ENCODE measurements at regions not wholly inside any gene's neighbourhood (a gene's known extent, or its start where the extent isn't known, plus 50 kb on each side); places are given as distances from the start of the nearest gene placed in this dataset.
A peak's percentile ranks its signal among the peaks of the same experiment; 100 is the strongest.
"Not testable (repeated sequence)": the region's sequence is repeated elsewhere in the genome, so short reads cannot be mapped to it uniquely, and the experiment has no call there.

DNA sequence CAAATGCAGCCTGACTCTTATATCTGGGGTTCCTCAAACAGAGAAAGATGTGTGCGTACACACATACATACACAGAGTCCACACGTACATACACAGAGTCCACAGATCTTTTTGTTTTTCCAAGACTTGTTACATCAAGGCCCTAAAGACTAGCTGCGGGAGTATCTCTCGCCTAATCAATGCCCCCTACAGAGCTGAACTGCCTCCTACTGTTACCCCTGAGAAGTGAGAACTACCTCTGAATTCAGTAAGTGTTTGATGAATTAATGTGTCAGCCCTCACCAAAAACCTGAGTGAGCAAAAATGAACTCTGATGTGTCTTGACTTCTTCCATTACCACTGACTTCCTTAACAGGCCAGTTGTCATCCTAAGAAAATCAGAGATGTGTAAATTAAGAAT lies 351.2 kb downstream of the HHIPL2 start:
- no peak for TF ChIP-seq POLR2A (IDR thresholded peaks at IDR 0.05; ENCODE audit: low read length)
- DNase-seq = no peak

DNA sequence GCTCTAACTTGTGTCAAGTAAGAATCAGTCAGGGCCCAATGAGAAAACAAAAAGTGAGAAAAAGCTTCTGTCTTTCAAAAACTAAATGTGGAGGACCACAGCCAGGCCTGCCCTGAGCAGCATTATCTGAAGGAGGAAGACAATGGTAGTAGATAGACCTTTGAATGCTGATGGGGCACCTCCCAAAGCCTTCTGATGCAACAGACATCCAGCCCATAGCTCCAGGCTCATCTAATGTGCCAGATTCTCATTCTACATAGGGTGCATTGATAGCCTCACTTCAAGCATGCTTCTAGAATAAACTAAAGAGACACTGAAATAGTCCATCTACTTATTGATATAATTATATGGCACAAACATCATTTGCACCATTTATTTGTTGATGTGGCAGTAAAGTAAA lies 351.6 kb downstream of the HHIPL2 start:
- TF ChIP-seq POLR2A (IDR thresholded peaks at IDR 0.05; ENCODE audit: low read length) (no peak), GATA1 (IDR thresholded peaks at IDR 0.05; ENCODE audit: low read depth, low read length) (no peak)
- no peak for DNase-seq

DNA sequence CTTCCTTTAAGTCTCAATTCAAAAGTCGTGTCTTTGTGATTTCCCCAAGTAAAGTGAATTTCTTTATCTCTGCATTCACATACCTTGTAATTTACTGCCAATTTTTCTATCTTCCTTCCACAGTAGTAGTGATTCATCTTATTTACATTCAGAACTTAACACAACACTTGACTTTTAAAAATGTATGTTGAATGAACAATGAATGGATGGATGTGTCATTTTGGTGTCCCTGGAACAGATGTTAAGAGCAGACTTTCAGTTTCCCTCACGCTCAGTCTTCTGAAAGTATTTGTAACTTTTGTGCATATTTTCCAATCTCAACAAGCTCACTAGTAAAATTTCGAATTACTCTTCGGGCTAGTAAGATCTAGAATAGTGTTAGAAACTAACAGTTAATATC lies 352.0 kb downstream of the HHIPL2 start:
- TF ChIP-seq POLR2A (IDR thresholded peaks at IDR 0.05; ENCODE audit: low read length) (no peak), GATA1 (IDR thresholded peaks at IDR 0.05; ENCODE audit: low read depth, low read length) (no peak)
- DNase-seq = no peak

DNA sequence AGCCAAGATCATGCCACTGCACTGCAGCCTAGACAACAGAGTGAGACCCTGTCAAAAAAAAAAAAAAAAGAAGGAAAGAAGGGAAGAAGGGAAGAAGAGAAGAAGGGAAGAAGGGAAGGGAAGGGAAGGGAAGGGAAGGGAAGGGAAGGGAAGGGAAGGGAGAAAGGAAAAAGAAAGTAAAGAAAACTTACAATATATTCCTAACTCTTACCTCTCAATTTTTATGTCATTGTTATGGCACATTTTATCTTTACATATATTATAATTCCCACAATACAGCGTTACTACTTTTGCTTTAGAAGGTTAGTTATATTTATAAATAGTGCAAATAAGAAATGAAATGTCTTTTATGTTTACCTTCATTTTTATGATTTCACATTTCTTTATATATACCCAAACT lies 358.7 kb downstream of the HHIPL2 start:
- no peak for DNase-seq
- TF ChIP-seq GATA1 (IDR thresholded peaks at IDR 0.05; ENCODE audit: low read depth, low read length) = no peak

DNA sequence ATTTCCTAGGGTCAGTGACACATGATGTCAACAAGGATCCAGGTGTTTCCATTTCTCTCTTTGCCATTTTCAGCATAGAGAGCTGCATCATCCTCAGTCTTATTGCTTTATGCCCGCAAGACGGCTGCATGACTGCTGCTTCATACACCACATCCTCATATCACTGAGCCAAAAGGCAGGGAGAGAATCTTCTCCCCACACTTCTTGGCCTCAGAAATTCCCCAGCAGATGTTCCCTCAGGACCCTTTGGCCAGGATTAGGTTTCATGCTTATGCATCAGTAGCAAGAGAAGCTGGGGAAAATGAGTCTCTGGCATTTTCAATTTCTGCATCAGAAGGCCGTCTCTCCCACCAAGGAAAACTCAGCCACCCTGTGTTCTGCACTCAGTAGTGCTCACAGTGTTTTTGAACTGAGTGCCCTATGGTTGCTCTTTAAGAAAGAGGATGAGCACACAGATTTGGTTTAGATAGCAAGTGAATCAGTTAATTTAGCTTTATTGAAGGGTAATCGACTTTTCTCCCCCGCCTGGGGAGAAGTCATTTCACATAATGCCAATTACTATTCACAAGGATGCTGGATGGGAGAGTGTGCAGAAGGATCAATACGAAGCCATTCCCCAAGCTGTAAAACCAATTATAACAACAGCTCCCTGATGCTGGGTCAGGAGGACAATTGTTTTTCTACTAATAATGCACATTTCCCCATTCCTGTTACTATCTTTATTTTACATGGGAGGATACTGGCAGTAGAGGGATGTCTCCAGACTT lies 360.2 kb downstream of the HHIPL2 start:
- TF ChIP-seq GATA1 (IDR thresholded peaks at IDR 0.05; ENCODE audit: low read depth, low read length) (no peak), POLR2A (IDR thresholded peaks at IDR 0.05; ENCODE audit: low read length) (no peak)

DNA sequence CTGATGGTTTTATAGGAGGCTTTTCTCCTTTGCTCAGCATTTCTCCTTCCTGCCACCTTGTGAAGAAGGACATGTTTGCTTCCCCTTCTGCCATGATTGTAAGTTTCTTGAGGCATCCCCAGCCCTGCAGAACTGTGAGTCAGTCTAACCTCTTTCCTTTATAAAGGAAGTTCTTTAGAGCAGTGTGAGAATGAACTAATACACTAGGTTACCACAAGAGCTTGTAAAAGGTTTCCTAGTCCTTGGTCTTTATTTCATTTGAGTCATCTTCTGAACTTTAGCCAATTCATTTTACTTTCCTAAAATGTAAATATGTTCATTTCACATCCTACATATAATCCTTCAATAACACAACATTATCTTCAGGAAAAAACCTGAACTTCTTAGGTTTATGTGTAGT lies 365.3 kb downstream of the HHIPL2 start:
- TF ChIP-seq POLR2A (IDR thresholded peaks at IDR 0.05; ENCODE audit: low read length) (no peak), GATA1 (IDR thresholded peaks at IDR 0.05; ENCODE audit: low read depth, low read length) (no peak)
- DNase-seq = no peak

More for the DNA sequence above, 360.2 kb downstream of the HHIPL2 start:
- no peak for DNase-seq

DNA sequence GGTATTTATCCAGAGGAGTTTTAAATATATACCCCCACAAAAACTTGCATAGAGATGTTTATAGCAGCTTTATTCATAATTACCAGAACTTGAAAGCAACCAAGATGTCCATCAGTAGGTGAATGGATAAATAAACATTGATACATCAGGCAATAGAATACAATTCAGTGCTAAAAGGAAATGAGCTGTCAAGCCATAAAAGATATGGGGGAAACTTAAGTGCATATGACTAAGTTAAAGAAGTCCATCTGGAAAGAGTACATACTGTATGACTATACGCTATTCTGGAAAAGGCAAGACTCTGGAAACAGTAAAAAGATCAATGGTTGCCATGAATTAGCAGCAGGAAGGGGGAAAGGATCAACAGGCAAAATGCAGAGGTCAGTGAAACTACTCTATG lies 366.7 kb downstream of the HHIPL2 start:
- DNase-seq = no peak
- TF ChIP-seq POLR2A (IDR thresholded peaks at IDR 0.05; ENCODE audit: low read length) (no peak), GATA1 (IDR thresholded peaks at IDR 0.05; ENCODE audit: low read depth, low read length) (no peak)

DNA sequence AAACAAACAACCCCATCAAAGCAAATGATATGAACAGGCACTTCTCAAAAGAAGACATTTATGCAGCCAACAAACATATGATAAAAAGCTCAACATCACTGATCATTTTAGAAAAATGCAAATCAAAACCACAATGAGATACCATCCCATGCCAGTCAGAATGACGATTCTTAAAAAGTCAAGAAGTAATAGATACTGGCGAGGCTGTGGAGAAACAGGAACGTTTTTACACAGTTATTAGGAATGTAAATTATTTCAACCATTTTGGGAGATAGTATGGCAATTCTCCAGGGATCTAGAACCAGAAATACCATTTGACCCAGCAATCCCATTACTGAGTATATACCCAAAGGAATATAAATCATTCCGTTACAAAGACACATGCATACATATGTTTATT lies 370.4 kb downstream of the HHIPL2 start:
- DNase-seq = not testable (repeated sequence)

DNA sequence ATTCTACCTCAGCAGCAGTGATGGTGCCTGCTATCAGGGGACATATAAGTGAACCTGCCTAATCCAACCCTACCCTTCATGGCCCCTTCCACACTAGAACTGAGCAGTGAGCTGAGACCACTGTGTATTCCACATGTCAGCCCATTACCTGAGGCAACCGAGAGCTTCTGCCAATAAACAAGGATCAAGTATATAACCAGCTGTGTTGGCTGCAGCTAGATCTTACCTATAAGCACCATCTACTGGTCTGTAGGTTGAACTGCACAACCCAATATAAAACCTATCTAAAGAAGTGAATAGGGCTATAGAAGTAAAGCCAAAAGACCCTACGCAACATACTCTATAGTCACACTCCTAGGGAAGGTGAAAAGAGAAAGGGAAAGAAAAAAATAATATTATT lies 376.9 kb downstream of the HHIPL2 start:
- TF ChIP-seq POLR2A (IDR thresholded peaks at IDR 0.05; ENCODE audit: low read length) (no peak), GATA1 (IDR thresholded peaks at IDR 0.05; ENCODE audit: low read depth, low read length) (no peak)
- DNase-seq = peak; percentile 25 to 27

DNA sequence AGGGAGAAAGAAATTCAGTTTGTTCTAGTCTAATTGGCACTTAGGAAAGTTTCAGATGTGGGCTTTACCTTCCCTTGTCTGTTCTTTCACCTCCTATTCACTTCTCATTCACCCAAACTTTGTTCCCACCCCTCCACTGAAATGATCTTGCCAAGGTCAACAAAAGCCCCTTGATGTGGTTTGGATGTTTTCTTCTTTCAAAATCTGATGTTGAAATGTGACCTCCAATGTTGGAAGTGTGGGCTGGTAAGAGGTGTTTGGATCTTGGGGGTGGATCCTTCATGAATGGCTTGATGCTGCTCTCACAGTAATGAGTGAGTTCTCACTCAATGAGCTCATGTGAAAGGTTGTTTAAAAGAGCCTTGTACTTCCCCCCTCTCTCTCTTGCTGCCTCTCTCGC lies 379.3 kb downstream of the HHIPL2 start:
- no peak for DNase-seq
- no peak for TF ChIP-seq POLR2A (IDR thresholded peaks at IDR 0.05; ENCODE audit: low read length)
- no peak for TF ChIP-seq GATA1 (IDR thresholded peaks at IDR 0.05; ENCODE audit: low read depth, low read length)

DNA sequence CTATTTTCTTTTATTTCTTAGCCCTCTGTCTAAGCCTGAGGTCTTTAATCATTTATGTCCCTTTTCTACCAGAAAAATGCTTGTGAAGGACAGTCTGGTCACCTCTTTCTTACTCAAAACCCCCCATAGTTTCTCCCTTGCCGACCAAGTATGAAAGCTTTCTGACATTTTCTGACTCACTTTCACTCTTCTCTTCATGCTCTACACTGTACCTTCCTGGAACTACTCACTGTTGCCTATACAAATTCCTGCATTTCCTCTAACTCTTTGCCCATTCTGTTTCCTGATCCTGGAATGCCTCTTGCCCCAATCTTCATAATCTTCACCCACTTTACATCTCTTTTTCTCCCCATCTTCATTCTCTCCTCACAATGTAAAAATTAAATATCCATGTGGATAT lies 380.0 kb downstream of the HHIPL2 start:
- no peak for TF ChIP-seq POLR2A (IDR thresholded peaks at IDR 0.05; ENCODE audit: low read length)
- no peak for TF ChIP-seq GATA1 (IDR thresholded peaks at IDR 0.05; ENCODE audit: low read depth, low read length)
- no peak for DNase-seq

DNA sequence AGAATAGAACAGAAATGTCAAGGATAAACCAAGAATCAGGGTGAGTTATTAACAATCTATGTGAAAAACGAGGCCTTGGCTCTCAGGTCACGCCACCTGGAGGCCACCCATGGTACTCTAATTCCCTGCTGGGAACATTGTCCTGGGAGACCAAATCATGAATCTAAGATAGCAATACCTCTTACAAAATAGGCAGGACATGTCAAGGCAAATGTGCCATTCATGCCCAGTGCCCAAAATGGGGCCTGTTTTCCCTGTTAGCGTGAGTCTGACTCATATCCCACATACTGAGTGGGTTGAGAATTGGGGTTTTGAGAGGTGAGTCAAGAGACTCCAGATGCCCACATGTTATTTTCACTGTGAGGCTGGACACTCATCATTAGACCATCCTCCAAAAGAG lies 380.8 kb downstream of the HHIPL2 start:
- no peak for TF ChIP-seq POLR2A (IDR thresholded peaks at IDR 0.05; ENCODE audit: low read length)
- TF ChIP-seq GATA1 (IDR thresholded peaks at IDR 0.05; ENCODE audit: low read depth, low read length) = no peak
- DNase-seq = peak; percentile 16 to 48

DNA sequence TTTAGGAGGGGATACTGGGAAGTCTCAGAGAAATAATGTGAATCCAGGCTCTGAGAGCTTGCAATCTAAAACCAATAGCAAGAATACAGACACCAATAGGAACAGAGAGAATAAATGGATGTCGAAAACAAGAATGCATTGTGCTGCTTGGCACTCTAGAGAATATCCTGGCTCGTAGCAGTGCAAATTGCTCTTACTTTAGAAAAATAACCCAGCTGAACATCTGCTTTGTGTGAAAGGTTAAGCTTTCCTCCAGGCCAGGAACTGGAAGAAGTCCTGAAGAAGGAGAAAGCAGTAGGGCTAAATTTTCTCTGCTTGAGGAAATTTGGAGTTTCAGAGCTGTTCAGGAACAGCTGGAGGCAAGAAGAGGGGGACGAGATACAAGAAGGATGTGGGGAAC lies 382.3 kb downstream of the HHIPL2 start:
- no peak for DNase-seq
- TF ChIP-seq GATA1 (IDR thresholded peaks at IDR 0.05; ENCODE audit: low read depth, low read length) = no peak
- no peak for TF ChIP-seq POLR2A (IDR thresholded peaks at IDR 0.05; ENCODE audit: low read length)

DNA sequence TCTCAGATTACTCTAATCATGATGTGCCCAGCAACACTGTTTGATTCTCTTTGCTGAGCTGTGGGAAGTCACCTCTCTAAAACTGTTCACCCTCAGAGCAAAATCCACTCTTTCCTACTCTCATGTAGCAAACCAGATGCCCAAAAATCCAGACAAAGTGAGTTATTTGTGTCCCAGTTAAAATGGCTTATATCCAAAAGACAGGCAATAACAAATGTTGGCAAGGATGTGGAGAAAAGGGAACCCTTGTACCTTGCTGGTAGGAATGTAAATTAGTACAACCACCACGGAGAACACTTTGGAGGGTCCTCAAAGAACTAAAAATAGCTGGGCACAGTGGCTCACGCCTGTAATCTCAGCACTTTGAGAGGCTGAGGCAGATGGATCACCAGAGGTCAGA lies 384.0 kb downstream of the HHIPL2 start:
- TF ChIP-seq POLR2A (IDR thresholded peaks at IDR 0.05; ENCODE audit: low read length) (no peak), GATA1 (IDR thresholded peaks at IDR 0.05; ENCODE audit: low read depth, low read length) (no peak)
- no peak for DNase-seq

DNA sequence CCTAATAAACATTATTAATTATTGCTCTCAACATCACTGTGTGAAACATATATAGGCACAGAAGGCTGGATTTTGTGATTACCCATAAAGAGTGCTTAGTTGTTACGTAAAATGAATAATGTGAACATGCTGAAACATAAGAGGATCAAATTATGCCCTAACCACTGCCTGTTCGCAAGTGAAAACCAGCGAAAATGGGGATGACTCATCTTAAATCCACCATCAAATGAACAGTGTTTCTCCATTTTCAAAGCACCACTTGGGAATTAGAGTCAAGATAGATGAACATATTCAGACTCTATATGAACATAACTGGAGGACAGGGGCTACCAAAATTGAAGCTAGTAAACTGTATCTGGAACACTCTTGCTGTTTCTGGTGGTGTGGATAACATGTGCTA lies 386.2 kb downstream of the HHIPL2 start:
- TF ChIP-seq GATA1 (IDR thresholded peaks at IDR 0.05; ENCODE audit: low read depth, low read length) (no peak), POLR2A (IDR thresholded peaks at IDR 0.05; ENCODE audit: low read length) (no peak)
- DNase-seq = no peak

DNA sequence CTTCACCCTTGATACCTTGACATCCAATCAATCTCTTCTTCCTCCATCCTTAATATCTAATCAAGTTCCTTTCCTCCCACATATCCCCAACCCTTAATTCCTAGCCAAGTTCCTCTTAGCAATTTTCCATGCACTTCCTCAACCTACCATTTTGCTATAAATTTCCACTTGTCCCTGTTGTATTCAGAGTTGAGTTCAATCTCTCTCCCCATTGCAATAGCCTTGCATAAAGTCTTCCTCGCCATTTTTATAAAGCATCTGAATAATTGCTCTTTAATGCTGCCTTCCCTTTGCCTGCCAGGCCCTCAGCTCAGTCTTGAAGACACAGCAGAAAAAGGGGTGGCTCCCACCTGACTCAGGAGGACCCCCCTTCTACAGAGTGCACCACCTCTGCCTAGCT lies 390.3 kb downstream of the HHIPL2 start:
- no peak for TF ChIP-seq GATA1 (IDR thresholded peaks at IDR 0.05; ENCODE audit: low read depth, low read length)
- TF ChIP-seq POLR2A (IDR thresholded peaks at IDR 0.05; ENCODE audit: low read length) = no peak
- no peak for DNase-seq
